ENCODE measurements at regions not wholly inside any gene's neighbourhood (a gene's known extent, or its start where the extent isn't known, plus 50 kb on each side); places are given as distances from the start of the nearest gene placed in this dataset.
"Not testable (repeated sequence)": the region's sequence is repeated elsewhere in the genome, so short reads cannot be mapped to it uniquely, and the experiment has no call there.

DNA sequence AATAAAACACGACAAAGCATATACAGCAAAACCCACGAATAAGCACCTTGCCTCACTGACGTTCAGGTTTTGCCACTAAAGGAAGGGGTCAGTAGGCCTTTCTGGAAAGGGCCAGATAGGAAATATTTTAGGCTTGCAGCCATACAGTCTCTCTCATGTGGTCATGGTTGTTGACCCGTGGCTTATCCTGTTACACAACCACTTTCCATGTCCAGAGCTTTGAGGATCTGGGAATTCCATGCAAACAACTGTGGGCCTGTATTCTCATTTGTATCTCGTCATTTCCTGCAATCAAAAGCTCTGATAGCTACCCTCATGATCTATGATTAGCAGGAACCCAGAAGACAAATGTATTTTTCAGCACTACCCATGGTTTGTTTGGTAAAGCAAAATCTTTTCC, 108.3 kb downstream of the DRD1 start:
- TF ChIP-seq, protein P1, sequence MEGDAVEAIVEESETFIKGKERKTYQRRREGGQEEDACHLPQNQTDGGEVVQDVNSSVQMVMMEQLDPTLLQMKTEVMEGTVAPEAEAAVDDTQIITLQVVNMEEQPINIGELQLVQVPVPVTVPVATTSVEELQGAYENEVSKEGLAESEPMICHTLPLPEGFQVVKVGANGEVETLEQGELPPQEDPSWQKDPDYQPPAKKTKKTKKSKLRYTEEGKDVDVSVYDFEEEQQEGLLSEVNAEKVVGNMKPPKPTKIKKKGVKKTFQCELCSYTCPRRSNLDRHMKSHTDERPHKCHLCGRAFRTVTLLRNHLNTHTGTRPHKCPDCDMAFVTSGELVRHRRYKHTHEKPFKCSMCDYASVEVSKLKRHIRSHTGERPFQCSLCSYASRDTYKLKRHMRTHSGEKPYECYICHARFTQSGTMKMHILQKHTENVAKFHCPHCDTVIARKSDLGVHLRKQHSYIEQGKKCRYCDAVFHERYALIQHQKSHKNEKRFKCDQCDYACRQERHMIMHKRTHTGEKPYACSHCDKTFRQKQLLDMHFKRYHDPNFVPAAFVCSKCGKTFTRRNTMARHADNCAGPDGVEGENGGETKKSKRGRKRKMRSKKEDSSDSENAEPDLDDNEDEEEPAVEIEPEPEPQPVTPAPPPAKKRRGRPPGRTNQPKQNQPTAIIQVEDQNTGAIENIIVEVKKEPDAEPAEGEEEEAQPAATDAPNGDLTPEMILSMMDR (conservative IDR thresholded peaks at IDR 0.05; ENCODE audit: low read depth, low read length) = no peak
- no peak overlapping the region for H3K4me3 ChIP-seq (ENCODE audit: low read length)
- DNase-seq (ENCODE audit: low read depth) = no peak

DNA sequence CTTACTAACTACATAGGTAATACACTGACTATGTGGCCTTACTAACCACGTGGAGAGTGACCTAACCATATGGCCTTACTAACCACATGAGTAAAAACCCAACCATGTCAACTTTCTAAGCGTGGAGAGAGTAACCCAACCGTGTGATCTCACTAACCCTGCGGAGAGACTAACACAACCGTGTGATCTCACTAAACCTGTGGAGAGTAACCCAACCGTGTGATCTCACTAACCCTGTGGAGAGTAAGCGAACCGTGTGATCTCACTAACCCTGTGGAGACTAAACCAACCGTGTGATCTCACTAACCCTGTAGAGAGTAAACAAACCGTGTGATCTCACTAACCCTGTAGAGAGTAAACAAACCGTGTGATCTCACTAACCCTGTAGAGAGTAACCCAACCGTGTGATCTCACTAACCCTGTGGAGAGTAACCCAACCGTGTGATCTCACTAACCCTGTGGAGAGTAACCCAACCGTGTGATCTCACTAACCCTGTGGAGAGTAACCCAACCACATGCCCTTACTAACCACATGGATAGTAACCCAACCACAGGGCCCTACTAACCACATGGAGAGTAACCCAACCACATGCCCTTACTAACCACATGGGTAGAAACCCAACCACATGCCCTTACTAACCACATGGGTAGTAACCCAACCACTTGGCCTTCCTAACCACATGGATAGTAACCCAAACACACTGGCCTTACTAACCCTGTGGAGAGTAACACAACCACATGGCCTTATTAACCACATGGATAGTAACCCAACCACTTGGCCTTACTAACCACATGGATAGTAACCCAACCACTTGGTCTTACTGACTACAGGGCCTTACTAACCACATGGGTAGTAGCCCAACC, 112.6 kb downstream of the DRD1 start:
- not testable (repeated sequence) for H3K4me3 ChIP-seq (ENCODE audit: low read length); DNase-seq (ENCODE audit: low read depth)

DNA sequence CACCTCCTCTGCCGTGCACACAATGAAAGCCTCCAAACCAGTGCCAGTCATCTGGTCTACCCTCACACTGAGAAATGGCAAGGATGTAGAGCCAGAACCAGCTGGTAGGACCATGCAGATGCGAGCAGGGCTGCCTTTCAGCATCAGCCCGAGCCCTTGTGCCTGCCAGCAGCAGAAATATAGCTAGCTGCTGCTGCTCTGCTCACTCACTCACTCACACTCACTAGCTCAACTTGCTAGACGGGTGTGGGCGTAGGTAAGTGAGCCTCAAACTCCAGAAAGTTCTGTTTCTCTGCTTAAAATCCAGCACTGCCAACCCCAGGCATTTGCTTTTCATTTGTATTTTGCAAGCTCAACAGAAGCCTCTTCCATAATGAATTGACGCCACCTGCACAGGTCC, 114.0 kb downstream of the DRD1 start:
- no peak for DNase-seq (ENCODE audit: low read depth)
- TF ChIP-seq, protein P1 (conservative IDR thresholded peaks at IDR 0.05; ENCODE audit: low read depth, low read length) = no peak

DNA sequence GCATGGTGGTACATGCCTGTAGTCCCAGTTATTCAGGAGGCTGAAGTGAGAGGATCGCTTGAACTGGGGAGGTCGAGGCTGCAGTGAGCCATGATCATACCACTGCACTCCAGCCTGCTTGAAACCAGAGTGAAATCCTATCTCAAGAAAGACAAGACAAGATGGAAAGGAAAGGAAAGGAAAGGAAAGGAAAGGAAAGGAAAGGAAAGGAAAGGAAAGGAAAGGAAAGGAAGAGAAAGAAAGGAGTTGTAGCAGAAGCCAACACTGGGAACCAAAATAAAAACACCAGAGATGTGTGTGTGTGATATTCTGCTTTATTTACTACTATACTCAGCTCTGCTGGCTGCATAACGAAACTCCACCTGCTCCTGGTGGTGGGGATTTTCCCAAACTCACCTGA, 115.3 kb downstream of the DRD1 start:
- no peak for DNase-seq (ENCODE audit: low read depth)
- TF ChIP-seq, protein P1 (conservative IDR thresholded peaks at IDR 0.05; ENCODE audit: low read depth, low read length) = no peak
- no peak overlapping the region for H3K4me3 ChIP-seq (ENCODE audit: low read length)

More for the DNA sequence above, 114.0 kb downstream of the DRD1 start:
- no peak overlapping the region for H3K4me3 ChIP-seq (ENCODE audit: low read length)

DNA sequence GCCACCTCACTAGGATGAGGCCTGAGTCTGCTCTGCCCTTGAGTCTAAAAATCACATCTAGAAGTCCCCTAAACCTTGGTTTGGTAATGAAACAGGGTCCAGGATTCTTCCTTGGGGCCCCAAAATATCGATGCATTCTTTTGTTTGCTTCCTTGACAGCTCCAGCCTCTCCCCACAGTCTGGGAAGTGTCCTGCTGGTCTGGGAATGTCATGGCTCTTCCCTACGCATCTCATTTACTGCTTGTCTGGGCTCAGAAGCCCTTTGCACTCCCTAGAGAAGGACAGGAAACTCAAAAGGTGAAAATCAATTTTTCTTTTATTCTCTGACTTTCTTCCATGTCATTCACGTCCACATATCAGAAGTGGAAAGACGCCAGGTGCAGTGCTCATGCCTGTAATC, 115.8 kb downstream of the DRD1 start:
- TF ChIP-seq, protein P1 (conservative IDR thresholded peaks at IDR 0.05; ENCODE audit: low read depth, low read length) = no peak
- H3K4me3 ChIP-seq (ENCODE audit: low read length) = no peak overlapping the region
- DNase-seq (ENCODE audit: low read depth) = no peak

DNA sequence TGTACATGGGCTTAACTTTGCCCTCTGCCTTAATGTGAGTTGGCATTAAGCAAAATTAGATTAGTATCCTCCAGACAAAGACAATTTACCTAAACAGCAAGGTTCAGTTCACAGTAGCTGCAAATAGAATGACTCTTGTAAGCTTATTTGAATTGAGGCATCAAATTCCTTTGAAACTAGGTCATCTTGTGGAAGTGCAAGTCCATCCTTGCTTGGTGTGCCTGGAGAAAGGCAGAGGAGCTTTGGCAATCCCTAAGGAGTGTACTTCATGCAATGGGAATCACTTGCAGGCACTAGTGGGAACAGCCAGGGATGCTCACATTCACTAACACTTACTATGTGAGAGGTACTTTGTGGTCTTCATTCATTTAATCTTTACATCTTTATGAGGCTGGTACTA, 118.3 kb downstream of the DRD1 start:
- TF ChIP-seq, protein P1 (conservative IDR thresholded peaks at IDR 0.05; ENCODE audit: low read depth, low read length) = no peak
- H3K4me3 ChIP-seq (ENCODE audit: low read length) = no peak overlapping the region
- no peak for DNase-seq (ENCODE audit: low read depth)

DNA sequence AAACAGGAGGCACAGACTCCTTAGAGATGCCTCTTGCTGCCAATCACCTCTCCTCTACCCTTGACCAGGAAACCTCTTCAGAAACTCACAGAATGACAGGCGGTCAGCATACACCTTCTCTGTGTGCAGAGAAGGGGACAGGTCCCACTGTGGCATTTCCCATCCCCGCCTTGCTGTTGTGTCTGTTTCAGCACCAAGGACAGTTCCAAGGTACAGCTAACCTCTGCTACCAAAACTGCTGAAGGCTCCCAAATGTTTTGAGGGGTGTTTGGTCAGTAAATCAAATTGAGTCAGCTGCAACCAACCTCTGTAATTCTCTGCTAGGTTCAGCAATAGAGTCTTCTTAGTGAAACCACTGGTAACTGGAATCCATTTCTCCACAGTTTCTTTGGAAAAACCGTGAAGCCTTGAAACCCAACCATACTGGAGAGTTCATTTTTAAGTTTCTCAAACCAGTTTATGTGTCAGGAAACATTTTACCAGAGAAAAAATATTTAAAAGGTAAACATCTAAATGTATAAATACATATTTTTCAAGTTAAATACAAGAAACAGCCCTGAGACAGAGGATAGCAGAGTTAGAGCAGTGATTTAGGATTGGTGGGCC, 122.0 kb downstream of the DRD1 start:
- TF ChIP-seq, protein P1 (conservative IDR thresholded peaks at IDR 0.05; ENCODE audit: low read depth, low read length) = no peak
- no peak for DNase-seq (ENCODE audit: low read depth)

More for the DNA sequence above, 122.0 kb downstream of the DRD1 start:
- no peak overlapping the region for H3K4me3 ChIP-seq (ENCODE audit: low read length)
